Fibroblast of the conjunctiva (primary cell): ENCODE measurements at regions not wholly inside any gene's neighbourhood (a gene's known extent, or its start where the extent isn't known, plus 50 kb on each side); places are given as distances from the start of the nearest gene placed in this dataset.

ENCODE experiments used
- DNase-seq: peaks from one replicate; pipeline ENCODE4 v3.0.0-alpha.2; 2010; ENCODE audit warnings: low read depth

DNA sequence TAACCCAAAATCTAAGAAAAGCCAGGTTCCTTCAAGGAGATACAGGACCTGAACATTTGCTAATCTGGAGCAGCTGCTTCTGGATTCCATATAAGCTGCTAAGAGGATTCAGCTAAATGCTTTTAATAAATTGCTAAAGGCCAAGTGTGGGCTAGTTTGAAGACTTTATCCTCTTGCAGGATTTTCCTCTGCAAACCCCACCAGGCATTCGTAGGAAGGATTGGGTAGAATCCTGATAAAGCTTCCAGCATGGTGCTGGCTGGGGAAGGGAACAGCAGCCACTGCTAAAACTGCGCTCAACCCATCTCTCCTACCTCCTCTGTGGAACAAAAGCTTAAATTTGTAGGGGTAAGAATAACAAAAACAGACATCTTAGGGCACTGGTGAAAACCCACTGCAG lies 61.3 kb upstream of the TAB3 start:
- no peak for DNase-seq

DNA sequence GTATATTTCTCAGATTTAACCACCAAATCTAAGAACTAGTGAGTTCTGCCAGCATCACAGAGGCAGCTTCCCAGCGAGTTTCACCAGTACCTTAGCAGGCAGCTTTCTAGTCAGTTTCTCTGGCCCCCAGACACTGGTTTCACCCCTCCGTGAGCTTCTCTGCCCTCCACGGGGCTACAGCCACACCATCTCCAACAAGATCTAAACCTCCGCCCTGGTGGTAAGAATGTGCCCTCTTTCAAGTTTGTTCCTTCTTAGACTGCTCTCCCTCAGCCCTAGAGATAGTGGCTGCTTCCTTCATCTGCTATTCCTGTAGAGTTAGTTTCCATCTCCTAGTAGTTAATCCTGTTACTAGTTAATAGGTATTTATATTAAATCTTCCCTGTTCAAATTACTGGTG lies 60.5 kb upstream of the TAB3 start:
- DNase-seq, result no peak

- DNase-seq, result no peak
Observed at GRCh38 chrX:30948626-30949025, 59.6 kb upstream of the TAB3 start.

DNA sequence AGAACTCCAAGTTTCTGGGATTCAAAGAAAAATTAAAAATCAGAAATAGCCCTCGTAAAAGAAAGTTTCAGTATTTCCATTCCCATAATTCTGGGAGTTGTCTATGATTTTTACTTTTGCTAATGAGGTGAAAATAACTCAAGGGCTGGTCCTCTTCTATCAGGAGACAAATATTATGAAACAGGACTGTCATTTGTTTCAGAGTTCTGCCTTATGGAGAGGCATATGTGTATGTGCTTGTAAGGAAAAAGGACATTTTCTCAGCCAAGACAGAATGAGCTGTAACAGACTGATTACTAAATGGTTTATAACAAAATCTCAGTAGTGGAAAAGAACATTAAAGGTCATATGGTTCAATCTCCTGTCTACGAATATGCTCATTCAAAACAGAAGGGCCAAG lies 59.0 kb upstream of the TAB3 start:
- no peak for DNase-seq

- no peak for DNase-seq
Observed at GRCh38 chrX:30943984-30944383, 54.9 kb upstream of the TAB3 start.

DNA sequence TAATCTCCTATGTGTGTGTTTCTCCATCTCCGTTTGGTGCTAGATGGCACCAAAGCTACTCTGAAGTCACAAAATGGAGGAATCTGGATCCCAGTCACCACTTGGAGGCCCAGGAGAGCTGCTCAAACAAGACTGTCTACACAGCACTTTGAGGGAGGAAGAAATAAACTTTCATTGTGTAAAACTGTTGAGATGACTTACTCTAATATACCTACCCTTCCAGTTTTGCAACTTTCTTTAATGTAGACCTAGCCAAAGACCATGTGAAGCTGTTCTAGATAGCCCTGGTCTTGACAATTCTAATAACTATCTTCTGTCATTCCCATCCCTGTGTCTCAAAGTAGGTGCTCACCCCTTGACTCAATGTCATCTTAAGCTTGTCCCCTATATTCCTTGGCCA lies 52.8 kb upstream of the TAB3 start:
- DNase-seq, result no peak

- no peak for DNase-seq
Observed at GRCh38 chrX:30939928-30940327, 50.9 kb upstream of the TAB3 start.
